GM21723 (cell line): ENCODE measurements at regions not wholly inside any gene's neighbourhood (a gene's known extent, or its start where the extent isn't known, plus 50 kb on each side); places are given as distances from the start of the nearest gene placed in this dataset.

Experiments
- ATAC-seq: cut with Tn5 transposase; IDR thresholded peaks from one replicate; pipeline ENCODE4 v1.9.1; 2021; ENCODE audit warnings: mild to moderate bottlenecking, moderate library complexity; ENCODE audit not compliant: unreplicated experiment

GRCh38 chr10:124266468-124267230 is 152.1 kb downstream of the OAT start:
- ATAC-seq = no peak

GRCh38 chr10:124265776-124266467 is 152.8 kb downstream of the OAT start:
- ATAC-seq = no peak

- ATAC-seq = no peak
These were observed 153.4 kb downstream of the OAT start for GRCh38 chr10:124265391-124265745.

- no peak for ATAC-seq
These were observed 153.9 kb downstream of the OAT start for GRCh38 chr10:124264711-124265390.

- ATAC-seq = no peak
These were observed 154.5 kb downstream of the OAT start for GRCh38 chr10:124264271-124264670.

GRCh38 chr10:124263726-124264125 is 155.0 kb downstream of the OAT start:
- no peak for ATAC-seq

GRCh38 chr10:124262971-124263370 is 155.8 kb downstream of the OAT start:
- no peak for ATAC-seq

- no peak for ATAC-seq
These were observed 156.4 kb downstream of the OAT start for GRCh38 chr10:124262234-124262865.

- ATAC-seq = no peak
These were observed 159.4 kb downstream of the OAT start for GRCh38 chr10:124259139-124259825.

- no peak for ATAC-seq
These were observed 160.9 kb downstream of the OAT start for GRCh38 chr10:124257781-124258180.

- no peak for ATAC-seq
These were observed 162.6 kb downstream of the OAT start for GRCh38 chr10:124256151-124256550.

GRCh38 chr10:124255556-124255955 is 162.2 kb upstream of the CHST15 start:
- ATAC-seq = no peak

- no peak for ATAC-seq
These were observed 161.1 kb upstream of the CHST15 start for GRCh38 chr10:124254490-124254889.

- ATAC-seq = no peak
These were observed 159.6 kb upstream of the CHST15 start for GRCh38 chr10:124253006-124253405.

GRCh38 chr10:124252097-124252715 is 158.8 kb upstream of the CHST15 start:
- no peak for ATAC-seq

- ATAC-seq = peak; percentile 55
These were observed 158.1 kb upstream of the CHST15 start for GRCh38 chr10:124251317-124252065.

- ATAC-seq = peak; percentile 6
These were observed 157.1 kb upstream of the CHST15 start for GRCh38 chr10:124250506-124250905.

- ATAC-seq = no peak
These were observed 156.5 kb upstream of the CHST15 start for GRCh38 chr10:124249812-124250432.

GRCh38 chr10:124249196-124249595 is 155.8 kb upstream of the CHST15 start:
- ATAC-seq = no peak
